PC-3 (cell line): ENCODE measurements at regions not wholly inside any gene's neighbourhood (a gene's known extent, or its start where the extent isn't known, plus 50 kb on each side); places are given as distances from the start of the nearest gene placed in this dataset.

Source experiments
- ATAC-seq: fragments of 200-7000 bp; cut with Tn5 transposase; 2 replicates; pipeline ENCODE4 v1.9.1; 2020; ENCODE audit warnings: mild to moderate bottlenecking, moderate library complexity
- BruUV-seq: library from RNA; stranded (reverse); fragments of 400-500 nt; replicated peaks from 2 replicates; lab custom pipeline; 2021; lab: Mats Ljungman, UMichigan
- CTCF ChIA-PET: fragments of 300-600 bp; sonication (Branson Sonifier 250); formaldehyde crosslinking; loops from one replicate; lab custom pipeline; 2022; ENCODE audit warnings: antibody characterized with exemption; lab: Charles Lee
- POLR2A ChIA-PET: fragments of 300-600 bp; sonication (Branson Sonifier 250); formaldehyde crosslinking; loops from one replicate; lab custom pipeline; 2022; ENCODE audit warnings: antibody characterized with exemption; ENCODE audit not compliant: unreplicated experiment; lab: Charles Lee
- DNase-seq: peaks from one replicate; pipeline ENCODE4 v3.0.0-alpha.2; 2015
- H2AFZ ChIP-seq: fragments of 300-600 bp; sonication (generic); 2 replicates; pipeline ENCODE4 v1.6.0; 2016; ENCODE audit warnings: antibody characterized with exemption, low read length
- H3F3A ChIP-seq: fragments of 300-600 bp; sonication (generic); one replicate; pipeline ENCODE4 v1.6.0; 2017; ENCODE audit warnings: antibody characterized with exemption, low read length, control low read depth, mild to moderate bottlenecking; ENCODE audit not compliant: unreplicated experiment
- H3K27ac ChIP-seq: fragments of 300-600 bp; sonication (generic); 2 replicates; pipeline ENCODE4 v1.5.1; 2016; ENCODE audit warnings: mild to moderate bottlenecking, low read length
- H3K27me3 ChIP-seq: fragments of 300-600 bp; sonication (generic); 2 replicates; pipeline ENCODE4 v1.6.1; 2016; ENCODE audit warnings: low read length, mixed read lengths
- H3K36me3 ChIP-seq: fragments of 300-600 bp; sonication (generic); 2 replicates; pipeline ENCODE4 v1.6.1; 2016; ENCODE audit warnings: low read depth, mixed run types, low read length, mixed read lengths
- H3K4me1 ChIP-seq: fragments of 300-600 bp; sonication (generic); 2 replicates; pipeline ENCODE4 v1.5.1; 2016; ENCODE audit warnings: low read length; ENCODE audit not compliant: insufficient read depth
- H3K4me2 ChIP-seq: fragments of 300-600 bp; sonication (generic); 2 replicates; pipeline ENCODE4 v1.6.0; 2016; ENCODE audit warnings: low read length
- H3K4me3 ChIP-seq: fragments of 300-600 bp; sonication (generic); 2 replicates; pipeline ENCODE4 v1.5.1; 2016; ENCODE audit warnings: mild to moderate bottlenecking, low read length, mixed read lengths
- H3K79me2 ChIP-seq: fragments of 300-600 bp; sonication (generic); 2 replicates; pipeline ENCODE4 v1.6.1; 2017; ENCODE audit warnings: low read length, mixed read lengths
- H3K9ac ChIP-seq: fragments of 300-600 bp; sonication (generic); 2 replicates; pipeline ENCODE4 v1.6.0; 2016; ENCODE audit warnings: mild to moderate bottlenecking, low read length
- H3K9me2 ChIP-seq: fragments of 300-600 bp; sonication (generic); replicated peaks from 2 replicates; pipeline ENCODE4 v1.6.1; 2016; ENCODE audit warnings: mixed run types, low read length, mixed read lengths
- H3K9me3 ChIP-seq: fragments of 300-600 bp; sonication (generic); 2 replicates; pipeline ENCODE4 v1.6.1; 2016; ENCODE audit warnings: low read length, mixed read lengths
- H4K20me1 ChIP-seq: fragments of 300-600 bp; sonication (generic); 2 replicates; pipeline ENCODE4 v1.6.1; 2016; ENCODE audit warnings: low read length, mixed read lengths
- EZH2 ChIP-seq: fragments of 300-600 bp; sonication (generic); IDR thresholded peaks from one replicate; pipeline ENCODE4 v1.6.1; 2017; ENCODE audit warnings: antibody characterized with exemption, mild to moderate bottlenecking, low read length; ENCODE audit not compliant: unreplicated experiment
- EZH2phosphoT487 ChIP-seq: fragments of 300-600 bp; sonication (generic); IDR thresholded peaks from 2 replicates; pipeline ENCODE4 v1.6.1; 2018; ENCODE audit warnings: mild to moderate bottlenecking, antibody characterized with exemption, low read length, borderline replicate concordance
- intact Hi-C: fragments of 100-400 bp; cut with micrococcal nuclease; formaldehyde crosslinking; loops from 2 replicates; pipeline ENCODE4 v1.9.0; 2023
- TF ChIP-seq, protein P1 (sequence below): fragments of 300-600 bp; sonication (generic); conservative IDR thresholded peaks from 2 replicates; pipeline ENCODE4 v1.5.1; 2017; ENCODE audit warnings: antibody characterized with exemption, low read depth, mild to moderate bottlenecking, low read length

- intact Hi-C loops: no loop called here
- CTCF ChIA-PET: no interaction called here
Measured at GRCh38 chr4:30402276-30402675, 317.9 kb upstream of the PCDH7 start.

DNA sequence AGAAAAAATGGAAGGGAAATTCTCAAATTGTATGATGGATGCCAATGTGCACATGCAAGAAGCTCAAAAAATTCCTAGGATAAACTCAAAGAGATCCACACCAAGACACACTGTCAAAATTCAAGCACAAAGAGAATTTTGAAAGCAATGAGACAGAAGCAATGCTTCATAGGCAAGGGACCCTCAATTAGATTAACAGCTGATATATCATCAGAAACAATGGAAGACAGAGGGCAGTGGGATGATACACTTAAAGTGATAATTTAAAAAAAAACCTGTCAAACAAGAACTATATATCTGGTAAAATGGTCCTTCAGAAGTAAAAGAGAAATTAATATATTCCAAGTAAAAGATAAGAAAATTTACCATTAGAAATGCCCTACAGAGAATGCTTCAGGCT, 306.3 kb upstream of the PCDH7 start:
- ATAC-seq: no peak
- H4K20me1 ChIP-seq: no peaks in the 10 kb centered on the region
- H3K9ac ChIP-seq: no peak overlapping the region
- no peak overlapping the region for H2AFZ ChIP-seq
- H3K4me2 ChIP-seq: no peak overlapping the region
- no peak for TF ChIP-seq EZH2
- TF ChIP-seq, protein P1, sequence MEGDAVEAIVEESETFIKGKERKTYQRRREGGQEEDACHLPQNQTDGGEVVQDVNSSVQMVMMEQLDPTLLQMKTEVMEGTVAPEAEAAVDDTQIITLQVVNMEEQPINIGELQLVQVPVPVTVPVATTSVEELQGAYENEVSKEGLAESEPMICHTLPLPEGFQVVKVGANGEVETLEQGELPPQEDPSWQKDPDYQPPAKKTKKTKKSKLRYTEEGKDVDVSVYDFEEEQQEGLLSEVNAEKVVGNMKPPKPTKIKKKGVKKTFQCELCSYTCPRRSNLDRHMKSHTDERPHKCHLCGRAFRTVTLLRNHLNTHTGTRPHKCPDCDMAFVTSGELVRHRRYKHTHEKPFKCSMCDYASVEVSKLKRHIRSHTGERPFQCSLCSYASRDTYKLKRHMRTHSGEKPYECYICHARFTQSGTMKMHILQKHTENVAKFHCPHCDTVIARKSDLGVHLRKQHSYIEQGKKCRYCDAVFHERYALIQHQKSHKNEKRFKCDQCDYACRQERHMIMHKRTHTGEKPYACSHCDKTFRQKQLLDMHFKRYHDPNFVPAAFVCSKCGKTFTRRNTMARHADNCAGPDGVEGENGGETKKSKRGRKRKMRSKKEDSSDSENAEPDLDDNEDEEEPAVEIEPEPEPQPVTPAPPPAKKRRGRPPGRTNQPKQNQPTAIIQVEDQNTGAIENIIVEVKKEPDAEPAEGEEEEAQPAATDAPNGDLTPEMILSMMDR: no peak
- no peak for TF ChIP-seq EZH2phosphoT487
- BruUV-seq: no TSS peak
- no peak overlapping the region for H3K4me3 ChIP-seq
- H3K27me3 ChIP-seq: no peaks in the 10 kb centered on the region
- CTCF ChIA-PET: no interaction called here
- H3K36me3 ChIP-seq: no peaks in the 10 kb centered on the region
- no peaks in the 10 kb centered on the region for H3K9me3 ChIP-seq
- intact Hi-C loops: no loop called here
- no peaks in the 10 kb centered on the region for H3K79me2 ChIP-seq
- H3K9me2 ChIP-seq: no peaks in the 10 kb centered on the region
- no peaks in the 10 kb centered on the region for H3K4me1 ChIP-seq
- no peak for DNase-seq
- POLR2A ChIA-PET: no interaction called here
- H3F3A ChIP-seq: no peaks in the 10 kb centered on the region
- no peak overlapping the region for H3K27ac ChIP-seq

More at GRCh38 chr4:30402276-30402675, 317.9 kb upstream of the PCDH7 start:
- no TSS peak for BruUV-seq
- Histone ChIP-seq H4K20me1 (no peaks in the 10 kb centered on the region), H3K36me3 (no peaks in the 10 kb centered on the region), H2AFZ (no peak overlapping the region), H3K79me2 (no peaks in the 10 kb centered on the region), H3K4me3 (no peak overlapping the region), H3K27me3 (no peaks in the 10 kb centered on the region), H3K9me2 (no peaks in the 10 kb centered on the region), H3K4me1 (no peaks in the 10 kb centered on the region), H3K27ac (no peak overlapping the region), H3K4me2 (no peak overlapping the region), H3K9ac (no peak overlapping the region), H3K9me3 (no peaks in the 10 kb centered on the region), H3F3A (no peaks in the 10 kb centered on the region)
- POLR2A ChIA-PET: no interaction called here
- DNase-seq: no peak
- ATAC-seq: no peak
- TF ChIP-seq, protein P1: no peak
- no peak for TF ChIP-seq EZH2
- no peak for TF ChIP-seq EZH2phosphoT487

DNA sequence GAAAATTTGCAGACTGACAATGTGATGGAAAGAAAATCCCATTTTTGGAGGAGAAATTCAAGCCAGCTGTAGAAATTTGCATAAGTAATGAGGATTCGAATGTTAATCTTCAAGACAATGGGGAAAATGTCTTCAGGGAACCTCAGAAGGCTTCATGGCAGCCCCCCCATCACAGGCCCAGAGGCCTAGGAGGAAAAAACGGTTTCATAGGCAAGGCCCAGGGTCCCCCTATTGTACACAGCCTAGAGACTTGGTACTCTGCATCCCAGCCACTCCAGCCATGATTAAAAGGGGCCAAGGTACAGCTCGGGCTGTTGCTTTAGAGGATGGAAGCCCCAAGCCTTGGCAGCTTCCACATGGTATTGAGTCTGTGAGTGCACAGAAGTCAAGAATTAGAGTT, 303.6 kb upstream of the PCDH7 start:
- Histone ChIP-seq H3K79me2 (no peaks in the 10 kb centered on the region), H3K9me2 (no peaks in the 10 kb centered on the region), H3K27ac (no peak overlapping the region), H3K4me2 (no peak overlapping the region), H3K36me3 (no peaks in the 10 kb centered on the region), H3F3A (no peaks in the 10 kb centered on the region), H3K9me3 (no peaks in the 10 kb centered on the region), H3K4me3 (no peak overlapping the region), H4K20me1 (no peaks in the 10 kb centered on the region), H3K4me1 (no peaks in the 10 kb centered on the region), H3K27me3 (no peaks in the 10 kb centered on the region), H3K9ac (no peak overlapping the region), H2AFZ (no peak overlapping the region)
- ChIA-PET POLR2A (no interaction called here), CTCF (no interaction called here)
- ATAC-seq (no peak), DNase-seq (no peak)
- intact Hi-C loops: no loop called here
- TF ChIP-seq, protein P1: no peak
- TF ChIP-seq EZH2phosphoT487 (no peak), EZH2 (no peak)
- BruUV-seq: no TSS peak
